GM19324 (cell line): ENCODE measurements at regions not wholly inside any gene's neighbourhood (a gene's known extent, or its start where the extent isn't known, plus 50 kb on each side); places are given as distances from the start of the nearest gene placed in this dataset.
"Not testable (repeated sequence)": the region's sequence is repeated elsewhere in the genome, so short reads cannot be mapped to it uniquely, and the experiment has no call there.

Experiments used
- ATAC-seq: cut with Tn5 transposase; IDR thresholded peaks from one replicate; pipeline ENCODE4 v1.9.1; 2021; ENCODE audit warnings: mild to moderate bottlenecking, moderate library complexity; ENCODE audit not compliant: unreplicated experiment, low FRiP score

DNA sequence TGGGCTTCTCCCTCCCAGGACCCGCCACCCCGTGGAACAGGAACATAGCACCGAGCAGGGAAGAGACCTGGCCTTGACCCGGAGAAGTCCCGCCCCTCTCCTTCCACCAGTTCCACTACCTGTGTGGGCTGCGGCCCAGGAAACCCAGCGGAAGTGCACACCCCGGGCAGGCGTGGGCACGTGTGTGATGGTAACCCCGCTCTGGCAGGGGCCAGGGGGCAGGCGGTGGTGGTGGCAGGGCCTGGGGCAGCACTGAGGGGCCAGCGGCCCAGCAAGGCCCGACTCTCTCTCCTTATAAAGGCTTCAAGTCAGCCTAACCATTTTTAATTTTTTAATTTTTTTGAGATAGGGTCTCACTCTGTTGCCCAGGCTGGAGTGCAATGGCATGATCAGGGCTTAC lies 129.0 kb upstream of the FAM98A start:
- no peak for ATAC-seq

GRCh38 chr2:33727361-33728032 lies 128.4 kb upstream of the FAM98A start:
- ATAC-seq, result no peak

- ATAC-seq, result no peak
Measured at GRCh38 chr2:33726415-33726814, 127.3 kb upstream of the FAM98A start.

GRCh38 chr2:33723329-33723728 lies 124.2 kb upstream of the FAM98A start:
- ATAC-seq, result no peak

DNA sequence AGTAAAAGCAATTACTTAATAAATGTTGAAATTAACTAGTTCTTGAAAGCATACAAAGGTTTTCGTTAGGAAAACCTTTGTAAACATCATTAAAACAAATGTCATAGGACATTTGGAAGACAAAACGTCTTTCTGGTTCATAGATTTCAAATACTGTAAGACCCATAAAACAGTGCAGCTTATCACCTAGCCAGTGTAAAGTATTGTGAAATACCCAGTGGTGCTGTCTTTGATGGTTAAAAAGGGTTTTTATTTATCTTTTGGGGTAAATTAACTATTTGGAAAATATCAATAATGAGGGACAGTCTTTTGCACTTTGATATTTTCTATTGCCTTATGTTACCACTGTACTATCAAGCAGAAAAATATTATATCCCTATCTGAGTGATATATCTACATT lies 120.0 kb upstream of the FAM98A start:
- no peak for ATAC-seq

DNA sequence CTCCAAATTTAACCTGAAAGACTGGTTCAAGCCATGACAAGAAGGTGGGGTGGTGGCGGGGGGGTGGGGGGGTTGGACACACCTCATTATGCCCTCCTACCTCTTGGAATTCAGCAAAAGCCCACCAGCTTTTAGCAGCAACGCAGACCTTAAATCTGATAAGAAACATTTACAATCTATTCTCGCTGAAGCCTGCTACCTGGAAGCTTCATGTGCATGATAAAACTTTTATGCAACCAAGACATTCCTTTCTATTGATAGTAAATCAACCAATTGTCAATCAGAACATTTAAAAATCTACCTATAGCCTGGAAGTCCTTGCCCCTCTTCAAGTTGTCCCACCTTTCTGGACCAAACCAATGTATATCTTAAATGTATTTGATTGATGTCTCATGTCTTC lies 113.6 kb upstream of the FAM98A start:
- ATAC-seq, result no peak

GRCh38 chr2:33709951-33710350 lies 110.9 kb upstream of the FAM98A start:
- ATAC-seq, result no peak

- ATAC-seq, result no peak
Measured at GRCh38 chr2:33707312-33707711, 108.2 kb upstream of the FAM98A start.

- no peak for ATAC-seq
Measured at GRCh38 chr2:33706410-33706809, 107.3 kb upstream of the FAM98A start.

DNA sequence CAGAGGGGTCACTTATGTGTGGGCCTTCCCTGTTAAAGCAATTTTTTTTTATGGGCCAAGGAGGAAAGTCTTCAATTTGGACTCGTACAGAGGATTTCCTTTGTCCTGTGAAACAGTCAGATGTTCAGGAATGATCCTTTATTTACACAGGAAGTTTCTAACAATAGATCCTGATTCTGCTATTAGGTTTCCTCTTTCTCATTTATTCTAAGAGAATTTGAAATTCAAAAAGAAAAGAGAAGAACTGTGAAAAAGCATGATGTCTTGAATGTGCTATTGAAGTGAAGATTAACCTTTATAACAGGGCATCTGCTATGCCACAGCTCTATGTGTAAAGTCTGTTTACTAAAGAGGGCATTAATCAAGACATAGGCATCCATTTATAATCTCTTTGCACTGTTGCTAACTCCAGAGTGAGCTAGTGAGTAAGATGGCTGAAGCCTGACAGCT lies 105.3 kb upstream of the FAM98A start:
- ATAC-seq, result no peak

- no peak for ATAC-seq
Measured at GRCh38 chr2:33696234-33696633, 97.1 kb upstream of the FAM98A start.

DNA sequence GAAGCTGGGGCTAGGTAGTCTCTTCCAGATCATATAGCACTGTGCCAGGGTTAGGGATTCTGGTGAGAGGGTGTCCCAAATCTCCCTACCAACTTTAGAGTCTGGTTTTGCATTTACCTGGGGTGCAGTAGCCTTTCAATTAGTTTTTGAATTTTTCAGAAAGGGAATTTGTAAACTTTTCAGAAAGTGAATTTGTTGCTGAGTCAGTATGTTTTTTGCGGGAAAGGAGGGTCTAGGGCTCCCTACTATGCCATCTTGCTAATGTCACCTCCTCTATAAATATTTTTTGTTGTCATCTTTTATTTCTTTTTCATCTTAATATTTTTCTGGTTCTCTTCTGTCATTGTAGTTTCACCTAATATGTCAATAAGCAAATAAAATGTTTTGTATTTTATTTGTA lies 95.8 kb upstream of the FAM98A start:
- no peak for ATAC-seq

- not testable (repeated sequence) for ATAC-seq
Measured at GRCh38 chr2:33690686-33691085, 91.6 kb upstream of the FAM98A start.

DNA sequence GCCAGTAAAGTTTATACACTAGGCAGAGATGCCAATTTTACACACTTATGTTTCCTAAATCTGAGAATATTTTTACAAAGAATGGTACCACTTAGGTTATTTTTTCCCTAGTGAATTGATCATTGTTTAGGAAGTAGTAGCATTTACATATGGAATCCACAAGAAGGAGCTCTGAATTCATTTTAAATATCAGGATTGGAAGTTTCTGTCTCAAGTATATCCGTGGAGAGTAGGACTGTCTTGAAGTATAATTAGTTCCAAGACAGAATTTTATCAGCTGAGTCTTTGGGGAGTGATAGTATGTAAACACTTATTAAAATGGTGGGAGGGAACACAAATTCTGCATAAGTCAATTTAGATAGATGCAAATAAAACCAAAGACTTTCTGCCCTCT lies 82.3 kb upstream of the FAM98A start:
- no peak for ATAC-seq

GRCh38 chr2:33680644-33681363 lies 81.7 kb upstream of the FAM98A start:
- no peak for ATAC-seq

GRCh38 chr2:33678436-33678835 lies 79.3 kb upstream of the FAM98A start:
- no peak for ATAC-seq

- no peak for ATAC-seq
Measured at GRCh38 chr2:33673937-33674336, 74.8 kb upstream of the FAM98A start.

DNA sequence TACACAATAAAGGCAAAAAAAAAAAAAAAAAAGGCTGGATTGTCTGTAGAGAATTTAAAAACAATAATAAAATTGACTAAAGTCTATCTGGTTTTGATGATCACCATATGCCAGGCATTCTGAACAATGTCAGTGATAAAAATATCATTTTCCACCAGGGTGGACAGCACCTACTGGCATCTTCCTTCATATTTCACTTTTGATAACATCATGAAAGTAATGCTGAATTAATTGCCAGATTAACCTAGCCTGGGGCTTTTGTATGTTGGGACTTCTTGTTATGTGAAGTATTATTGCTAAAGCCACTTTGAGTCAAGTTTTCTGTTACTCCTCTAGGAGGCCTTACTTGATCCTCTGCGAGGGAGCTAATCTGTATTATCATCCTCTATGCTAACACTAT lies 73.8 kb upstream of the FAM98A start:
- ATAC-seq, result no peak

DNA sequence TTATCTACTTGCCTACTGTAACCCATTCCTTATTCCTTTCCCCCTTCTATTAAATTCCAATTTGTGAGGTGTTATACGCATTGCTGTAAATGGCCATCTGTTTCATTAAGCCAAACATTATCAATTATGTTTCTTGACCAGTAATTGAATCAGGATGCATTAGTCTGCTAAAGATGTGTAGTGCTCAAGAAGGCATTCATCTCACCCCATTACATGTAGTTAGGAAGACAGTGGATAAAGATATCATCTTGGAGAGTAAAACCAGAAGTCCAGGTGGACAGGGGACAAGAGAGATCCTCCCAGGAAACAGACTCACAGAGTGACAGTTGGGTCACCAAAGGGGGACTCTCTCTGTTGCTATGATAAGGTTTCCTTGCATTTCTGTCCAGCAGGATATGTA lies 73.3 kb upstream of the FAM98A start:
- ATAC-seq, result no peak

GRCh38 chr2:33671198-33671597 lies 72.1 kb upstream of the FAM98A start:
- no peak for ATAC-seq

- no peak for ATAC-seq
Measured at GRCh38 chr2:33670392-33670937, 71.4 kb upstream of the FAM98A start.

- no peak for ATAC-seq
Measured at GRCh38 chr2:33666879-33667278, 67.8 kb upstream of the FAM98A start.
